GM19455 (cell line): ENCODE measurements at regions not wholly inside any gene's neighbourhood (a gene's known extent, or its start where the extent isn't known, plus 50 kb on each side); places are given as distances from the start of the nearest gene placed in this dataset.

Experiments used
- ATAC-seq: cut with Tn5 transposase; IDR thresholded peaks from one replicate; pipeline ENCODE4 v1.9.1; 2021; ENCODE audit not compliant: unreplicated experiment

DNA sequence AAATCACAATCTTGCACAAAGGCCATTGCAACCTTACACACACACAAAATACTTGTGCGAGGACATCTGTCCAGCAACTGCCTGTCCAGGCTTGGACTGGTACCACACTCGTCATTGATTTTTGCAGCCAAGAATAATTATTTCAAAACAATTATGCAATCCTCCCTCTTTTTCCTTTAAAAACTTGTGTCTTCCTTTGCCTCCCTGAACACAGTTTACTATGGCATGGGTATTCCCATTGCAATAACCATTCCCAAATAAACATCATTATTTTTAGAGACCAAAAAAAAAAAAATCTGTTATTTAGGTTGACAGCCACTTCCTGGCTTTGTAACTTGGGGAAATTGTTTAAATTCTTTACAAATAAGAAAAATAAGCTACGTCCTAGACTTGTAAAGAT, 54.0 kb downstream of the C11orf91 start:
- no peak for ATAC-seq

DNA sequence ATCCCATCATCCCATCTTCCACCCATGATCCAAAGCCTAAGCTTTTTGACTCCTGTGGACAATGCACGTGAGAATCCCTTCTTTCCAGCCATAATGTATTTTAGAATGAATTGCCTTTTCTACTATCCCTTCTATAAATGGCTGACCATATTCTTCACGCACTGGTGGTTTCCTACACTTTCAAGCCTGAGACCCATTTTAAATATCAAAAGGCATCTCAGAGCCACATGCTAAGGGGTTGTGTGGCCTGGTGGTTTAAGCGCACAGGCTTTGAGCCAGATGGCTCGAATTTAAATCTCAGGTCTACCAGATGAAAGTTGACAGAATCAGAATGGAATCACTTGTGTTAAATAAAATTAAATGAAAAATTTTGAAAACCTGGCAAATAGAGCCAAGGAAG, 54.5 kb downstream of the C11orf91 start:
- no peak for ATAC-seq

DNA sequence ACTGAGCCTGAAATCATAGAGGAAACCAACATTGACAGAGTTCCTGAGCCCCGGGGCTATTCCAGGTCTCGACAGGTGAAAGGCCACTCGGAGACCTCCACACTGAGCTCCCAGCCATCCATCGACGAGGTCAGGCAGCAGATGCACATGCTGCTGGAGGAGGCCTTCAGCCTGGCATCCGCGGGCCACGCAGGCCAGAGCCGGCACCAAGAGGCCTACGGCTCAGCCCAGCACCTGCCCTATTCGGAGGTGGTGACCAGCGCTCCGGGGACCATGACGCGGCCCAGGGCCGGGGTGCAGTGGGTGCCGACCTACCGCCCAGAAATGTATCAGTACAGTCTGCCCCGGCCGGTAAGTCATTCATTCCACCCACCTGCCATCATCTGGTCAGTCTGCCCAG, 54.9 kb downstream of the C11orf91 start:
- ATAC-seq: no peak

GRCh38 chr11:33643167-33643824, 57.3 kb downstream of the C11orf91 start:
- no peak for ATAC-seq

GRCh38 chr11:33642461-33643166, 58.0 kb downstream of the C11orf91 start:
- ATAC-seq: no peak

GRCh38 chr11:33640730-33641371, 59.8 kb downstream of the C11orf91 start:
- no peak for ATAC-seq

DNA sequence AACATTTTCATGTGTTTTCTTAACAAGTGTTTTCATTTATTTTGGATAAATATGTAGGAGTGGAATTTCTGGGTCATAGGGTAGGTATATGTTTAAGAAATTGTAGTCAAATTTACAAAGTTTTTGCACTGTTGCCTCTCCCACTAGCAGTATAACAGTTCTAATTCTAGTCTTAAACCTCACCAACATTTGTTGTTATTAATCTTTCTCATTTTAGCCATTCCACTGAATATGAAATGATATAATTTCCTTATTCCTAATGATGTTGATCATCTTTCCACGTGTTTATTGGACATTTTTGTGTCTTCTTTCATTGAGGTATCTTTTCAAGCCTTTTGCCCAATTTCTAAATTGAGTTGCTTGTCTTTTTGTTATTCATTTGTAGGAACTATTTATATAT, 62.0 kb downstream of the C11orf91 start:
- no peak for ATAC-seq

- ATAC-seq: no peak
Measured at GRCh38 chr11:33636104-33636503, 64.5 kb downstream of the C11orf91 start.

DNA sequence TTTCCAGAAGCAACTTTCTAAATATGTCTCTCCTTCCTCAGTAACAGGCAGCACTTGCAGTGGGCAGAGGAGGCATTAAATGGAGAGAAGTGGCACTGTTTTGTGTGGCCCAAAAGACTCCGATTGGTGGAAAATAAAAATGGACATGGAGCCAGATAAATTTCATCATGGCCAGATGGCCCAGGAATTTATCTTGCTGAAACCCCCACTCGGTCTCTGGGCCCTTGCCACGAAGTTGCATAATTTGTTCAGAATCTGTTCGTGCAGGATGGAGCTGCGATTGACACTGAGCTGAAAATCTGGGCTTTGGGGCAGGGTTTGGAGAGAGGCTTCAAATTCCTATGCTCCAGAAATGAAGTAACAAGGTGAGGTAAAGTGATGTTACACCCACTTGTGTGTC, 65.5 kb downstream of the C11orf91 start:
- no peak for ATAC-seq

DNA sequence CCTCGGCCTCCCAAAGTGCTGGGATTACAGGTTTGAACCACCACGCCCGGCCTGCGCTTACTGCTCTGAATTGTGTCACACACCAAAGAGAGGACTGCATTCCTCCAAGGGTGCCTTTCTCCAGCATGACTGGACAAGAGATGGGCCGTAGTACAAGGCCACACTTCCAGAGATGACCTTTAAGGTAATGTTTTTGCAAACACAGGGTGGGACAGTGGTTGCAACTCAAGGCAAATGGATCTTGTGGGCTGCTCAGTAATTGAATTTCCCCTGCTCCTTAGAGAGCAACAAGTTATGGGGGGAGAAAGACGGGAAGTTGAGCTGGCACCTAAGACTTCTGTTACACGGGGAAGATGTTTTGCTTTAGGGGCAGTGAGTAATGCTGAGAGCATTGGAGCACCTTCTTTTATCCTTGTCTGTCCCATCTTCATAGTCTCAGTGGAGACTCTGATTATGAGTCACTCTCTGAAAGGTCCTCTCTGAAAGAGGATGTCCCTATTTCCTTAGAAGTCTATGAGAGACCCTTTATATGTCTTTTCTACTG, 66.3 kb downstream of the C11orf91 start:
- ATAC-seq: no peak

- no peak for ATAC-seq
Measured at GRCh38 chr11:33633251-33634003, 67.2 kb downstream of the C11orf91 start.

GRCh38 chr11:33631749-33632091, 68.9 kb downstream of the C11orf91 start:
- ATAC-seq: no peak

- ATAC-seq: no peak
Measured at GRCh38 chr11:33630936-33631748, 69.5 kb downstream of the C11orf91 start.

DNA sequence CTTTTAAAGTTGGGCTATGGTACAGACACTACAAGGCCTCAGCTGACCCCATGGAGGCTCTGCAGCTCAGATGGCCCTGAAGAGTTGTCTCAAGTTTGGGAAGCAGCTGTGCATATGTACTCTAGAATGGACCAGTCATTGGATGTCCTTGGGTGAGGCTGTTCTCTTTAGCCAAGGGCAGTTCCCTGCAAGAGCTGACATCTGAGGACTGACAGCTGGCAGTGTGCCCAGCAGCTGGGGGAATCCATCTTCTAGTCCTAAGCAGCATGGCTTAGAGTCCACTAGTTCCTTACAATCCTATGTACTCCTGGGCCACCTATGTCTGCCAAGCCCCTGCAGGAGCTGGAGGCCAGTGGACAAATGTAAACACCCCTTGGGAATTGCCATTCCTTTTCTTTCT, 76.5 kb downstream of the C11orf91 start:
- ATAC-seq: no peak

DNA sequence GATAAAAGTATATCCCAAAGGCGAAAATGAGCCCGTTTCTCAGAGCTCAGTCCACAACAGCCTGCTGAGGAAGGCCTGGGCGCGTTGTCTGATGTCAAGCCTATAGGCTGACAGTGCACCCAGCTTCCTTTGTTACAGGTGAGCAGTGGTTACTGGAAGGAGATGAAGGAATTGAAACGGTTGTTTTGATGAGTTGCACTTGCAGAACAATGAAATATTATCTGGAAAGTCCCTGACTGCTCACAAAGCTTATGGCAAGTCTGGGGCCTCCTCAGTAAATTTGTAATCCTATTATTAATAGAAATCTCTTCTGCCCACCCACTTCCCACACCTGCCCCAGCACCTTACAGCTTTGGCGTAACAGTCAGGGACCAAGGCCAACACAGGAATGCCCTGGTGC, 77.8 kb downstream of the C11orf91 start:
- ATAC-seq: no peak

GRCh38 chr11:33622186-33622585, 78.4 kb downstream of the C11orf91 start:
- no peak for ATAC-seq

DNA sequence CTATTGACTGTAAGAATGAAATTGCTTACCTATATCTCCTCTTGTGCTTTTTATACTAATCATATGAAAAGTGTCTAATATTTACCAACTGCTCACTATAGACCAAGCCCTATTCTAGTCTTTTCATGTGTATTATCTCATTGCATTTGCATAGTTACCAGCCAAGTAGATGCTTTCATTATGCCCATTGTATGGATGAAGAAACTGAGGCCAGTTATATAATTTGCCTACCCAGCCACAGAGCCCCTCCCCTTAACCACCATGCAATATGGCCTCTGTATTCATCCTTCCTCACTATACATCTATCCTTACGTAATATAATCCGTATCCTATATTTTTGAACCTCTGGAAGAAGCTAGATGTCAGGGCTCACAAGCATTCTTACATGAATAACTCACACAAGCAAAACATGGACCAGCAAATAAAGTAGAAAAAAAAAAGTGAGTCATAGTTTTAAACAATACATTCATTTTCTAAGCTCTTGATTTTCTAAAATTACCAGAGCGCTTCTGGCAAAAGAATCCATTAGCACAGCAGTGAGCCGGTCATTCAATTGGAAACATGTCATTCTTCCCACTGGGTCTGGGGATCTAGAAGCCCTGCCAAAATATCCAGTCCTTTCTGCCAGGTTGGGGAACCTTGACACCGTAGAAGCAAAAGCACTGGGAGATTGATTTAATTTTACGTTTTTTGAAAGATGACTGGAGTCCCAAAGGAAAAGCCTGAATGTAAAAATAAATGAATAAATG, 80.0 kb downstream of the C11orf91 start:
- ATAC-seq: no peak

DNA sequence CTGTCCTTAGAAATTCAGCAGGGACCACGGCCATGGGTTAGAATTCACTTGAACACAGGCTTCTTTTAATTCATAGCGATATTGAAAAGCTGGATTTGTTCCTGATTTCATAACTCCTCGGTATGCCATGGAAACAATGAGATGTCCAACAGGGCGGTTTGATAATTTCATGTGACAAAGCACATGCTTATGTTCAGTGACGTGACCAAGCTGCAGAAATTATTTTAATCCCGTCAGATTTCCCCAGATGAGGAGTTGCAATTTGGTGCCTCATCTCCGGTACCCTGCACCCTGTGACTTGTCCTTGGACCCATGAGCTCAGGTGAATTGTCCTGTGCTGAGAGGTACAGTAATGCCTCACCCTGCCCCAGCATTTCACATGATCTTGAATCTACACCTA, 81.7 kb downstream of the C11orf91 start:
- no peak for ATAC-seq

GRCh38 chr11:33618351-33618710, 82.3 kb downstream of the C11orf91 start:
- no peak for ATAC-seq
